ES-I3 (cell line): ENCODE measurements at regions not wholly inside any gene's neighbourhood (a gene's known extent, or its start where the extent isn't known, plus 50 kb on each side); places are given as distances from the start of the nearest gene placed in this dataset.
"Not testable (repeated sequence)": the region's sequence is repeated elsewhere in the genome, so short reads cannot be mapped to it uniquely, and the experiment has no call there.

Experiments
- H3K36me3 ChIP-seq: 2 replicates; pipeline ENCODE4 v1.6.1; 2013; ENCODE audit warnings: mild to moderate bottlenecking, low read length, control low read depth, moderate library complexity; ENCODE audit not compliant: insufficient read depth
- H3K4me1 ChIP-seq: 2 replicates; pipeline ENCODE4 v1.6.1; 2013; ENCODE audit warnings: mild to moderate bottlenecking, control low read depth, low read length; ENCODE audit not compliant: insufficient read depth
- H3K9ac ChIP-seq: 2 replicates; pipeline ENCODE4 v1.6.1; 2013; ENCODE audit warnings: low read depth, mild to moderate bottlenecking, low read length, moderate library complexity
- H3K9me3 ChIP-seq: 2 replicates; pipeline ENCODE4 v1.6.1; 2013; ENCODE audit warnings: mild to moderate bottlenecking, low read length, moderate library complexity; ENCODE audit not compliant: control insufficient read depth, insufficient read depth

DNA sequence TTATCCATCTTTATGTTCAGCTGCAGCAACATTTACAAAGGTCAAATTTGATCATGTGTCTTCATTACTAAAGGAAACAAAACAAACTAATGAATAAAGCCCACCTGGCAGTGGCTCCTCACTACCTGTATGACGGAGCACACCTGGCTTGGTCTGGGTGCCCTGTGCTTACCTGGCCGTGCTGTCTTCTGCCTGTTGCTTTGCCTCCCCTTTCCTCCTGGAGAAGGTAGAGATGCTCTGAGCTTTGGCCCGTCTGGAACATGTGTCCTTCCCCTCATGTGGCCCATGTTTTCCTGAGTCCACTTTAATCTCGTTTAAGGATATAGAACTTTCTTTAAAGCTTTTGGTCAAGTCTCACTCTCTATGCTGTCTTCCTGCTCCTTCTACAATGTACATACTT, 1388.8 kb upstream of the DEFB115 start:
- not testable (repeated sequence) for H3K9me3 ChIP-seq, H3K4me1 ChIP-seq, H3K9ac ChIP-seq, H3K36me3 ChIP-seq

GRCh38 chr20:29871816-29872215, 1385.6 kb upstream of the DEFB115 start:
- H3K9me3 ChIP-seq, H3K36me3 ChIP-seq, H3K4me1 ChIP-seq, H3K9ac ChIP-seq: not testable (repeated sequence)

DNA sequence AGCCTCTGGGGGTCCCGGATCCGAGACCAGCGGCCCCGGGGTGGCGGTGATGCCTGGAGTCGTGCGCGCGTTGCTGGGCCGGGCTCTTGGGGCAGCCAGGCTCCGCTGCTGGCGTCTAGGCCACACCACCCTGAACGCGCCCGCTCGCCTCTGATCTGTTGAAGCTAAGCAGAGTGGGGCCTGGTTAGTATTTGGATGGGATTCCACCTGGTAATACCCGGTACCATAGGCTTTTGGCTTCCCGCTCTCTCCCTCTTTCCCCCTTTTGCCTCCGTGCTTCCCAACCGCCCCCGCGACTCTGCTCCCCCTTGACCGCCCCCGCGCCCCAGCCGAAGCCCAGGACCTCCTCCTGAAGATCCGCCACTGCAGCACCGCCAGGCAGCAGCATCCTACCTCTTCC, 1383.5 kb upstream of the DEFB115 start:
- H3K9me3 ChIP-seq: no peaks in the 10 kb centered on the region
- no peaks in the 10 kb centered on the region for H3K4me1 ChIP-seq
- no peaks in the 10 kb centered on the region for H3K36me3 ChIP-seq
- peak overlapping the region; percentile 40; the same call in 1 of the 2 replicates for H3K9ac ChIP-seq

DNA sequence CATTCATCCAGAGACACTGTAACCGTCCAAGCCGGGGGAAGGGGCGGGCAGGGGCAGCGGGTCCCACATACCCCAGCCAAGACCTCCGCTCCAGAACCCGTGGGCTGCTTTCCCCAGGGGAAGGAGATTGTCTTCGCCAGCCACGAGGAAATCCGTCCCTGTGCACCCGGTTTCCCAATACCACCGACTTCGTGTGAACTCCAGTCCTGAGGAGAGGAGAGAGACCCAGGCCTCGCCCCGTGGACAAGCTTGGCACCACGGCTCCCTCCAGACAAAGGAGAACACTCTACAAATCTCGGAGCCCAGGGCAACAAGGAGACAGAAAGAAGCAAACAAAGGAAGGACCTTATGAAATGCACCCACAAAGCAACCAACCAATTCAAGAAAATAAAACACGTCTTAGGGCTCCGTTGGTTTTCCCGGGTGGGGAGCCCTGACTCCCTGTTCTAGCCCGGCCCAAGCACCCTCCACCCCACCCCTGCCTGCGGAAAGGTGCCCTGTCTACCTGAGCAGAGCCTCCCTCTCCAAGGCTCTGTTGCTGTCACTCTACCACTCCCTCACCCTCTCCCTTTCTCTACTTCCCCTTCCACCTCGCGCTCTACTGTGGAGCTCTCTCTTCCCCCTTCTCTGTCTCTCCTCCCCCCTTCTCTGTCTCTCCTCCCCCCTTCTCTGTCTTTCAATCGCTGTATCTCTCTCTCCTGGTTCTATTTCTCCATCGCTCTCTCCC, 1382.8 kb upstream of the DEFB115 start:
- Histone ChIP-seq H3K9me3 (no peaks in the 10 kb centered on the region), H3K4me1 (no peaks in the 10 kb centered on the region), H3K9ac (no peak overlapping the region), H3K36me3 (no peaks in the 10 kb centered on the region)

- not testable (repeated sequence) for H3K36me3 ChIP-seq, H3K9me3 ChIP-seq, H3K4me1 ChIP-seq, H3K9ac ChIP-seq
These were observed 1382.0 kb upstream of the DEFB115 start for GRCh38 chr20:29875321-29876083.

GRCh38 chr20:29876084-29876910, 1381.2 kb upstream of the DEFB115 start:
- H3K36me3 ChIP-seq, H3K4me1 ChIP-seq, H3K9me3 ChIP-seq, H3K9ac ChIP-seq: not testable (repeated sequence)

GRCh38 chr20:29876911-29877285, 1380.6 kb upstream of the DEFB115 start:
- Histone ChIP-seq H3K9ac (no peak overlapping the region), H3K36me3 (no peaks in the 10 kb centered on the region), H3K4me1 (no peaks in the 10 kb centered on the region), H3K9me3 (no peaks in the 10 kb centered on the region)

GRCh38 chr20:29877411-29878280, 1379.8 kb upstream of the DEFB115 start:
- H3K9ac ChIP-seq, H3K9me3 ChIP-seq: not testable (repeated sequence)

GRCh38 chr20:29878281-29878741, 1379.2 kb upstream of the DEFB115 start:
- H3K4me1 ChIP-seq: no peaks in the 10 kb centered on the region
- no peaks in the 10 kb centered on the region for H3K36me3 ChIP-seq
- no peak overlapping the region; the same call in 1 of the 2 replicates for H3K9ac ChIP-seq
- H3K9me3 ChIP-seq: no peaks in the 10 kb centered on the region

More at GRCh38 chr20:29877411-29878280, 1379.8 kb upstream of the DEFB115 start:
- not testable (repeated sequence) for H3K4me1 ChIP-seq, H3K36me3 ChIP-seq

DNA sequence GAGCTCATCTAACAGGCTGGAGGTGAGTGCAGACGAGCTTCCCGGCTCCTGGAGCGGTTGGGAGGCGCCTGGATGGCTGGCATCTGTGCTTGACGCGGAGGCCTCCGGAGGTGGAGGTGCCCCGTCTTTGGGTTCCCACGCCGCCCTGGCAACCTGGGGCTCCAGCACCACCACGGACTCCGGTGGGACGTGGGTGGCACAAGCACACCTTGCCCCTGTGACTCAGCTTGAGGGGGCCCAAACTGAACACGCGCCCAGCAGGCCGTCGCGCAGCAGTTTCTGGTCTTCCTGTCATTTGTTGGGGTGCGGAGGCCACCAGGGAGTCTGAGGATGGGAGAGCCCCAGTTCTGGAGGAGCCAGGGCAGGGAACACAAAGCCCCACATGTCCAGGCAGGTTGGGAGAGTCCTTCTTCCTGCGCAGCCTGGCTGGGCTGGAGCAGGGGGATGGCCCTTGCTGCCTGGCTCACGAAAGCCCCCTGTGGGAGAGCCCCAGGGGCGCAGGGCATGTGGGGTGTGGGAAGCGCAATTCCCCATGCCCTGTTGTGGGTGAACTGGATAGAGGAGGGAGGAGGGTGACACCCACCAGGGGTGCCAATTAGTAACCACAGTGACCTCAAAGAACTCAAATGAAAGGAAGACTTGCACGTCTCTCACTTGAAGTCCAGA, 1378.6 kb upstream of the DEFB115 start:
- H3K9ac ChIP-seq: no peak overlapping the region
- no peaks in the 10 kb centered on the region for H3K9me3 ChIP-seq
- H3K4me1 ChIP-seq: no peaks in the 10 kb centered on the region
- no peaks in the 10 kb centered on the region for H3K36me3 ChIP-seq

DNA sequence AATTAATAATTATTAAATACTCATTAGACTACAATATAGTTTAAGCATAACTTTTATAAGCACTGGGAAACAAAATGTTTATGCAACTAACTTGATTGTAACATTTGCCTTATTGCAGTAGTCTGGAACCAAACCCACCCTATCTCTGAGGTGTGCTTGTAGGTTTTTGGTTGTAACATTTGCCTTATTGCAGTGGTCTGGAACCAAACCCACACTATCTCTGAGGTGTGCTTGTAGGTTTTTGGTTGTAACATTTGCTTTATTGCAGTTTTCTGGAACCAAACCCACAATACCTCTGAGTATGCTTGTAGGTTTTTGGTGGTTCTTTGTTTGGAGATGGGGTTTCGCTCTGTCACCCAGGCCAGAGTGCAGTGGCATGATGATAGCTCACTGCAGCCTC, 1376.4 kb upstream of the DEFB115 start:
- not testable (repeated sequence) for H3K9ac ChIP-seq, H3K4me1 ChIP-seq, H3K9me3 ChIP-seq, H3K36me3 ChIP-seq

DNA sequence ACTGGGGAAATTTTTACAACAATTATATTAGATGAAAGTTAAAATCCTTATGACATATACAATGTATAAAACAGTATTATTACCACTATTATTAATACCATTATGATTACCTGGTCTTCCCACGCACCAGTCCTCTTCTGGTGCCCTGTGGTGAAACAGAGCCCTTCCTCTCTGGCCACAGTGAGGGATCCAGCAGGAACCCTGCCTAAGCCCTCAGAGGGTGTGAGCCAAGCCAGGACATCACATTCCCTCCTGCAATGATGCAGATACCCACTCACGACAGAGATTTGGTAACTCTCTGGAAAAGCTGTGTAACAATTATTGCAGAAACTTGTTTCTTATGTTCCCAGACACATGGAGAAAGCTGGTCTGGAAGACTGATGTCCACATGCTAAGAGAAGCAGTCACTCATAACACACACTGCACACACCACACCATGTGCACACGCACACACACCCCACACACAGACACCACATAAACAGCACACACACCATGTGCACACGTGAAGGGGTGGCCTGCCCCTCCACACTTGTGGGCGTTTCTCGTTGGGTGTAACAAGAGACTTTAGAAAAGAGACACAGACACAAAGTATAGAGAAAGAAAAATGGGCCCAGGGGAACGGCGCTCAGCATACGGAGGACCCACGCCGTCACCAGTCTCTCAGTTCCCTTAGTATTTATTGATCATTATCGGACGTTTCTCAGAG, 1373.8 kb upstream of the DEFB115 start:
- H3K36me3 ChIP-seq, H3K9me3 ChIP-seq, H3K4me1 ChIP-seq, H3K9ac ChIP-seq: not testable (repeated sequence)

- not testable (repeated sequence) for H3K9me3 ChIP-seq, H3K36me3 ChIP-seq, H3K4me1 ChIP-seq, H3K9ac ChIP-seq
These were observed 1373.1 kb upstream of the DEFB115 start for GRCh38 chr20:29884322-29884721.
